ENCODE measurements at regions not wholly inside any gene's neighbourhood (a gene's known extent, or its start where the extent isn't known, plus 50 kb on each side); places are given as distances from the start of the nearest gene placed in this dataset.

GRCh38 chr4:174119051-174119450 is 164.4 kb downstream of the FBXO8 start:
- TF ChIP-seq, protein P1, sequence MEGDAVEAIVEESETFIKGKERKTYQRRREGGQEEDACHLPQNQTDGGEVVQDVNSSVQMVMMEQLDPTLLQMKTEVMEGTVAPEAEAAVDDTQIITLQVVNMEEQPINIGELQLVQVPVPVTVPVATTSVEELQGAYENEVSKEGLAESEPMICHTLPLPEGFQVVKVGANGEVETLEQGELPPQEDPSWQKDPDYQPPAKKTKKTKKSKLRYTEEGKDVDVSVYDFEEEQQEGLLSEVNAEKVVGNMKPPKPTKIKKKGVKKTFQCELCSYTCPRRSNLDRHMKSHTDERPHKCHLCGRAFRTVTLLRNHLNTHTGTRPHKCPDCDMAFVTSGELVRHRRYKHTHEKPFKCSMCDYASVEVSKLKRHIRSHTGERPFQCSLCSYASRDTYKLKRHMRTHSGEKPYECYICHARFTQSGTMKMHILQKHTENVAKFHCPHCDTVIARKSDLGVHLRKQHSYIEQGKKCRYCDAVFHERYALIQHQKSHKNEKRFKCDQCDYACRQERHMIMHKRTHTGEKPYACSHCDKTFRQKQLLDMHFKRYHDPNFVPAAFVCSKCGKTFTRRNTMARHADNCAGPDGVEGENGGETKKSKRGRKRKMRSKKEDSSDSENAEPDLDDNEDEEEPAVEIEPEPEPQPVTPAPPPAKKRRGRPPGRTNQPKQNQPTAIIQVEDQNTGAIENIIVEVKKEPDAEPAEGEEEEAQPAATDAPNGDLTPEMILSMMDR (IDR thresholded peaks at IDR 0.05; ENCODE audit: insufficient read depth, low read length), result no peak
- TF ChIP-seq POLR2AphosphoS5 (IDR thresholded peaks at IDR 0.05; ENCODE audit: low read depth) (no peak), GABPA (IDR thresholded peaks at IDR 0.05; ENCODE audit: low read depth) (no peak), REST (IDR thresholded peaks at IDR 0.05; ENCODE audit: insufficient replicate concordance, low read depth) (no peak)

Measured in HL-60 (cell line).